ENCODE measurements at regions not wholly inside any gene's neighbourhood (a gene's known extent, or its start where the extent isn't known, plus 50 kb on each side); places are given as distances from the start of the nearest gene placed in this dataset.

- ATAC-seq (no peak), DNase-seq (no peak)
- Histone ChIP-seq H3K36me3 (no peaks in the 10 kb centered on the region), H3K9me3 (no peaks in the 10 kb centered on the region), H3K27ac (no peak overlapping the region), H3K27me3 (ENCODE audit: low read depth) (no peaks in the 10 kb centered on the region), H3K4me3 (no peak overlapping the region), H3K4me1 (no peaks in the 10 kb centered on the region)
- intact Hi-C loops (cut with DNase I), result no loop called here
- TF ChIP-seq CTCF (IDR thresholded peaks at IDR 0.05), result no peak
Measured at GRCh38 chr1:38464071-38464661, 395.4 kb downstream of the RRAGC start.

DNA sequence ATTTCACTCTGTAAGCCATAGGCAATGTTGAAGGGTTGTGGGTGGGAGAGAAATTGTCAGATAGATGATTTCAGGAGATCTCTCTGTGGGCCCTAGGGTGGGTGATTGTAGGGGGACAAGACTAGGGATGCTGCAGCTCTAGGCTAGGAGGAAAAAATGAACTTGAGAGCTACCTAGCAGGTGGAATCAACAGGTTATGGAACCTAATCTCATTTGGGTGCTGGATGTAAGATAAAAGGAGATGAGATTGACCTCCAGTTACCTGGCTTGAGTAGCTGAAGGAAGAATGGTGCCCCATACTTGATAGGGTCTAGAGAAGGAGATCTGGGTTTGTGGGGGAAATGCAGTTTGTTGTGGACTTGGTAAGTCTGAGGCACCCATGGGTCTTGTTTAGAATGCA is 396.5 kb downstream of the RRAGC start:
- H3K27me3 ChIP-seq (ENCODE audit: low read depth), result no peaks in the 10 kb centered on the region
- DNase-seq (no peak), ATAC-seq (no peak)
- no peak overlapping the region for H3K4me3 ChIP-seq
- H3K27ac ChIP-seq, result no peak overlapping the region
- no peaks in the 10 kb centered on the region for H3K9me3 ChIP-seq
- no peak for TF ChIP-seq CTCF (IDR thresholded peaks at IDR 0.05)
- intact Hi-C loops (cut with DNase I), result no loop called here
- no peaks in the 10 kb centered on the region for H3K4me1 ChIP-seq
- no peaks in the 10 kb centered on the region for H3K36me3 ChIP-seq

- no peaks in the 10 kb centered on the region for H3K4me1 ChIP-seq
- TF ChIP-seq CTCF (IDR thresholded peaks at IDR 0.05), result no peak
- H3K27ac ChIP-seq, result no peak overlapping the region
- no peak overlapping the region for H3K4me3 ChIP-seq
- ATAC-seq (no peak), DNase-seq (no peak)
- intact Hi-C loops (cut with DNase I), result no loop called here
- no peaks in the 10 kb centered on the region for H3K36me3 ChIP-seq
- no peaks in the 10 kb centered on the region for H3K9me3 ChIP-seq
- no peaks in the 10 kb centered on the region for H3K27me3 ChIP-seq (ENCODE audit: low read depth)
Measured at GRCh38 chr1:38456531-38456876, 403.1 kb downstream of the RRAGC start.

- TF ChIP-seq CTCF (IDR thresholded peaks at IDR 0.05), result no peak
- intact Hi-C loops (cut with DNase I), result no loop called here
- no peaks in the 10 kb centered on the region for H3K9me3 ChIP-seq
- H3K27me3 ChIP-seq (ENCODE audit: low read depth), result no peaks in the 10 kb centered on the region
- DNase-seq, result no peak
- H3K36me3 ChIP-seq, result no peaks in the 10 kb centered on the region
- peaks cover 2% of the 10 kb centered on the region for H3K4me1 ChIP-seq
- ATAC-seq, result no peak
- H3K4me3 ChIP-seq, result no peak overlapping the region
- no peak overlapping the region for H3K27ac ChIP-seq
Measured at GRCh38 chr1:38455829-38456530, 403.6 kb downstream of the RRAGC start.

GRCh38 chr1:38454749-38455441 is 404.7 kb downstream of the RRAGC start:
- Histone ChIP-seq H3K4me3 (no peak overlapping the region), H3K27me3 (ENCODE audit: low read depth) (no peaks in the 10 kb centered on the region), H3K36me3 (no peaks in the 10 kb centered on the region), H3K4me1 (peaks cover 8% of the 10 kb centered on the region), H3K27ac (no peak overlapping the region), H3K9me3 (no peaks in the 10 kb centered on the region)
- intact Hi-C loops (cut with DNase I), result no loop called here
- no peak for ATAC-seq
- TF ChIP-seq CTCF (IDR thresholded peaks at IDR 0.05), result no peak
- no peak for DNase-seq
